Forelimb muscle (tissue), 1 donor: ENCODE measurements at regions not wholly inside any gene's neighbourhood (a gene's known extent, or its start where the extent isn't known, plus 50 kb on each side); places are given as distances from the start of the nearest gene placed in this dataset.

ENCODE experiments used
- DNase-seq: peaks from one replicate; pipeline ENCODE4 v3.0.0-alpha.2; 2013; ENCODE audit warnings: low read depth

GRCh38 chr14:96931751-96932150 is 134.6 kb downstream of the VRK1 start:
- DNase-seq: no peak

GRCh38 chr14:96934638-96935330 is 137.6 kb downstream of the VRK1 start:
- no peak for DNase-seq

- DNase-seq: no peak
Measured at GRCh38 chr14:96938946-96939345, 141.8 kb downstream of the VRK1 start.

- DNase-seq: no peak
Measured at GRCh38 chr14:96940009-96940408, 142.8 kb downstream of the VRK1 start.

GRCh38 chr14:96944297-96944696 is 147.1 kb downstream of the VRK1 start:
- no peak for DNase-seq

GRCh38 chr14:96945721-96946120 is 148.5 kb downstream of the VRK1 start:
- no peak for DNase-seq

GRCh38 chr14:96949594-96949993 is 152.4 kb downstream of the VRK1 start:
- no peak for DNase-seq

GRCh38 chr14:96951511-96951910 is 154.3 kb downstream of the VRK1 start:
- DNase-seq: no peak

- no peak for DNase-seq
Measured at GRCh38 chr14:96953087-96953874, 156.1 kb downstream of the VRK1 start.

GRCh38 chr14:96953875-96954185 is 156.6 kb downstream of the VRK1 start:
- no peak for DNase-seq

- no peak for DNase-seq
Measured at GRCh38 chr14:96956464-96957239, 159.5 kb downstream of the VRK1 start.

- DNase-seq: no peak
Measured at GRCh38 chr14:96958057-96958456, 160.9 kb downstream of the VRK1 start.

- DNase-seq: no peak
Measured at GRCh38 chr14:96959992-96960391, 162.8 kb downstream of the VRK1 start.

GRCh38 chr14:96960598-96961116 is 163.5 kb downstream of the VRK1 start:
- no peak for DNase-seq

- DNase-seq: no peak
Measured at GRCh38 chr14:96961895-96962294, 164.7 kb downstream of the VRK1 start.

GRCh38 chr14:96962337-96962736 is 165.2 kb downstream of the VRK1 start:
- DNase-seq: no peak

- no peak for DNase-seq
Measured at GRCh38 chr14:96964726-96965415, 167.7 kb downstream of the VRK1 start.

- DNase-seq: no peak
Measured at GRCh38 chr14:96965885-96966595, 168.9 kb downstream of the VRK1 start.

GRCh38 chr14:96975116-96975515 is 177.9 kb downstream of the VRK1 start:
- no peak for DNase-seq

- DNase-seq: no peak
Measured at GRCh38 chr14:96978525-96979272, 181.5 kb downstream of the VRK1 start.
